OCI-LY7 (cell line): ENCODE measurements at regions not wholly inside any gene's neighbourhood (a gene's known extent, or its start where the extent isn't known, plus 50 kb on each side); places are given as distances from the start of the nearest gene placed in this dataset.

Experiments
- BruUV-seq: library from RNA; stranded (reverse); fragments of 400-500 nt; replicated peaks from 2 replicates; lab custom pipeline; 2021; lab: Mats Ljungman, UMichigan
- CTCF ChIA-PET: fragments of 300-600 bp; sonication (Branson Sonifier 250); formaldehyde crosslinking; loops from one replicate; lab custom pipeline; 2022; ENCODE audit warnings: antibody characterized with exemption; ENCODE audit not compliant: unreplicated experiment; lab: Charles Lee
- POLR2A ChIA-PET: fragments of 300-600 bp; sonication (Branson Sonifier 250); formaldehyde crosslinking; loops from one replicate; lab custom pipeline; 2022; ENCODE audit warnings: antibody characterized with exemption; lab: Charles Lee
- DNase-seq: peaks from one replicate; pipeline ENCODE4 v3.0.0-alpha.2; 2015; ENCODE audit warnings: low spot score
- H2AFZ ChIP-seq: fragments of 200-600 bp; sonication (generic), shearing (Covaris generic); 2 replicates; pipeline ENCODE4 v1.6.1; 2014; ENCODE audit warnings: mild to moderate bottlenecking, antibody characterized with exemption, low read length, moderate library complexity
- H3K27ac ChIP-seq: fragments of 200-600 bp; sonication (generic); 2 replicates; pipeline ENCODE4 v1.5.1; 2014; ENCODE audit warnings: mixed run types, low read depth, mild to moderate bottlenecking, moderate library complexity, low read length, inconsistent platforms; ENCODE audit not compliant: poor library complexity, severe bottlenecking
- H3K36me3 ChIP-seq: fragments of 200-600 bp; sonication (generic); 2 replicates; pipeline ENCODE4 v1.6.1; 2014; ENCODE audit warnings: mild to moderate bottlenecking, antibody characterized with exemption, low read length, moderate library complexity, mixed read lengths; ENCODE audit not compliant: insufficient read depth
- H3K4me1 ChIP-seq: fragments of 200-600 bp; sonication (generic); 2 replicates; pipeline ENCODE4 v1.5.1; 2014; ENCODE audit warnings: mild to moderate bottlenecking, low read length; ENCODE audit not compliant: insufficient read depth, poor library complexity, severe bottlenecking
- H3K4me2 ChIP-seq: fragments of 200-600 bp; sonication (generic); 2 replicates; pipeline ENCODE4 v1.6.1; 2014; ENCODE audit warnings: mild to moderate bottlenecking, low read length
- H3K4me3 ChIP-seq: fragments of 200-600 bp; sonication (generic); 2 replicates; pipeline ENCODE4 v1.5.1; 2014; ENCODE audit warnings: mild to moderate bottlenecking, low read depth, low read length; ENCODE audit not compliant: poor library complexity, severe bottlenecking
- H3K79me2 ChIP-seq: fragments of 200-600 bp; sonication (generic); 2 replicates; pipeline ENCODE4 v1.6.1; 2016; ENCODE audit warnings: low read depth, mild to moderate bottlenecking, low read length, moderate library complexity, mixed read lengths; ENCODE audit not compliant: insufficient read depth
- H3K9me2 ChIP-seq: fragments of 200-600 bp; sonication (generic); 2 replicates; pipeline ENCODE4 v1.6.1; 2016; ENCODE audit warnings: mild to moderate bottlenecking, low read length, mixed read lengths; ENCODE audit not compliant: insufficient read depth
- H3K9me3 ChIP-seq: fragments of 200-600 bp; sonication (generic); 2 replicates; pipeline ENCODE4 v1.6.1; 2014; ENCODE audit warnings: mild to moderate bottlenecking, mixed run types, low read length, mixed read lengths
- H4K20me1 ChIP-seq: fragments of 200-600 bp; sonication (generic); 2 replicates; pipeline ENCODE4 v1.6.1; 2014; ENCODE audit warnings: mild to moderate bottlenecking, antibody characterized with exemption, low read length, moderate library complexity, mixed read lengths; ENCODE audit not compliant: insufficient read depth
- CTCF ChIP-seq: fragments of 200-600 bp; sonication (generic); conservative IDR thresholded peaks from 2 replicates; pipeline ENCODE4 v1.5.1; 2014; ENCODE audit warnings: mild to moderate bottlenecking, antibody characterized with exemption, low read length, moderate library complexity, mixed read lengths
- EZH2phosphoT487 ChIP-seq: fragments of 200-600 bp; sonication (generic); IDR thresholded peaks from 2 replicates; pipeline ENCODE4 v1.6.1; 2018; ENCODE audit warnings: low read depth, borderline replicate concordance, mild to moderate bottlenecking, mixed run types, antibody characterized with exemption, low read length, moderate library complexity, mixed read lengths
- intact Hi-C: fragments of 100-400 bp; cut with micrococcal nuclease; formaldehyde crosslinking; loops from one replicate; pipeline ENCODE4 v1.10.0; 2022; ENCODE audit not compliant: unreplicated experiment

- POLR2A ChIA-PET = interaction anchor here (0.7 kb wide), 1 partner anchor 385 kb away, joined by 3 read pairs; no protein-coding TSS in a partner anchor
- Histone ChIP-seq H2AFZ (no peak overlapping the region), H3K4me2 (no peak overlapping the region), H3K4me3 (no peak overlapping the region), H3K9me3 (no peaks in the 10 kb centered on the region), H3K27ac (no peak overlapping the region), H3K9me2 (no peaks in the 10 kb centered on the region), H3K4me1 (no peaks in the 10 kb centered on the region), H4K20me1 (no peaks in the 10 kb centered on the region), H3K79me2 (no peaks in the 10 kb centered on the region), H3K36me3 (no peaks in the 10 kb centered on the region)
- intact Hi-C loops = no loop called here
- no TSS peak for BruUV-seq
- no peak for TF ChIP-seq CTCF
- no peak for TF ChIP-seq EZH2phosphoT487
- no peak for DNase-seq
- CTCF ChIA-PET = no interaction called here
Measured at GRCh38 chr11:130749216-130749615, 167.1 kb downstream of the SNX19 start.

GRCh38 chr11:130760515-130761125 lies 155.7 kb downstream of the SNX19 start:
- no peak for DNase-seq
- ChIA-PET CTCF (no interaction called here), POLR2A (interaction anchor here (0.6 to 0.8 kb wide), 2 partner anchors 16 to 1234 kb away, joined by 3 read pairs; no protein-coding TSS in a partner anchor)
- Histone ChIP-seq H3K4me3 (no peak overlapping the region), H3K27ac (no peak overlapping the region), H2AFZ (no peak overlapping the region), H4K20me1 (no peaks in the 10 kb centered on the region), H3K4me1 (no peaks in the 10 kb centered on the region), H3K79me2 (no peaks in the 10 kb centered on the region), H3K9me2 (no peaks in the 10 kb centered on the region), H3K4me2 (no peak overlapping the region), H3K36me3 (no peaks in the 10 kb centered on the region), H3K9me3 (no peaks in the 10 kb centered on the region)
- no peak for TF ChIP-seq CTCF
- TF ChIP-seq EZH2phosphoT487 = no peak
- BruUV-seq = no TSS peak
- intact Hi-C loops = no loop called here

- POLR2A ChIA-PET = interaction anchor here (0.8 kb wide), 1 partner anchor 17 kb away, joined by 3 read pairs; no protein-coding TSS in a partner anchor
Measured at GRCh38 chr11:130761560-130762220, 154.6 kb downstream of the SNX19 start.

More at GRCh38 chr11:130761560-130762220, 154.6 kb downstream of the SNX19 start:
- TF ChIP-seq CTCF (no peak), EZH2phosphoT487 (no peak)
- Histone ChIP-seq H3K79me2 (no peaks in the 10 kb centered on the region), H3K36me3 (no peaks in the 10 kb centered on the region), H3K4me3 (no peak overlapping the region), H3K4me2 (no peak overlapping the region), H3K4me1 (peaks cover 10% of the 10 kb centered on the region), H3K27ac (no peak overlapping the region), H3K9me3 (no peaks in the 10 kb centered on the region), H3K9me2 (no peaks in the 10 kb centered on the region), H2AFZ (no peak overlapping the region), H4K20me1 (no peaks in the 10 kb centered on the region)
- intact Hi-C loops = no loop called here
- CTCF ChIA-PET = no interaction called here
- no peak for DNase-seq
- no TSS peak for BruUV-seq
